Thyroid gland (tissue), 4 donors: ENCODE measurements at regions not wholly inside any gene's neighbourhood (a gene's known extent, or its start where the extent isn't known, plus 50 kb on each side); places are given as distances from the start of the nearest gene placed in this dataset.

Experiments used
- CTCF ChIP-seq, 6 experiments: fragments of 200-600 bp in 3 of 6; fragments of 450-650 bp in 3 of 6; sonication (generic) in 3 of 6; IDR thresholded peaks; one replicate each; pipeline ENCODE4 v1.5.1; 2016 to 2019; ENCODE audit warnings: antibody characterized with exemption in 6 of 6, mild to moderate bottlenecking in 2 of 6, inconsistent platforms in 1 of 6, moderate library complexity in 1 of 6
- POLR2A ChIP-seq, 2 donors: fragments of 450-650 bp; IDR thresholded peaks; one replicate each; pipeline ENCODE4 v1.6.1; 2017; ENCODE audit warnings: antibody characterized with exemption in 2 of 2, mild to moderate bottlenecking in 2 of 2, moderate library complexity in 1 of 2

DNA sequence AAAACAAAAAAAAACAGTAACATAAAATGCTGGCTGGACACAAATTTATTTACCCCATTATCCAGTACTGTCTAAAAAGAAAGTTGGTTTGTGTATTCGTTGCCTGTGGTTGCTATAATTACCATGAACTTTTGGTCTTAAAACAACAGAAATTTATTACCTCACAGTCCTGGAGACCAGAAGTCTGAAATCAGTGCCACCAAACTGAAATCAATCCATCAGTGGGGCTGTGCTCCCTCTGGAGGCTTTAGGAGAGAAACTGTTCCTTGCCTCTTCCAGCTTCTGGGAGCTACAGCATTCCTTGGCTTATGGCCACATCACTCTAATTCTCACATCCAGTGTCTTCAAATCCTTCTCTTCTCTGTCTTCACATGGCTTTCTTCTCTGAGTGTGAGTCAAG lies 79.4 kb downstream of the SNX5 start:
- TF ChIP-seq CTCF (IDR thresholded peaks at IDR 0.05) (no peak), POLR2A (IDR thresholded peaks at IDR 0.05) (no peak)
